MM.1S (cell line): ENCODE measurements at regions not wholly inside any gene's neighbourhood (a gene's known extent, or its start where the extent isn't known, plus 50 kb on each side); places are given as distances from the start of the nearest gene placed in this dataset.

Experiments used
- DNase-seq: peaks from one replicate; pipeline ENCODE4 v3.0.0-alpha.2; 2015
- H2AFZ ChIP-seq: fragments of 300-600 bp; sonication (generic); 2 replicates; pipeline ENCODE4 v1.6.0; 2016; ENCODE audit warnings: antibody characterized with exemption, low read length
- H3F3A ChIP-seq: fragments of 300-600 bp; sonication (generic); 2 replicates; pipeline ENCODE4 v1.6.1; 2016; ENCODE audit warnings: mild to moderate bottlenecking, antibody characterized with exemption, low read length, moderate library complexity, mixed read lengths; ENCODE audit not compliant: insufficient read depth
- H3K27ac ChIP-seq: fragments of 300-600 bp; sonication (generic); 2 replicates; pipeline ENCODE4 v1.5.1; 2016; ENCODE audit warnings: mild to moderate bottlenecking, low read length
- H3K27me3 ChIP-seq: fragments of 300-600 bp; sonication (generic); replicated peaks from 2 replicates; pipeline ENCODE4 v1.6.0; 2016; ENCODE audit warnings: low read length; ENCODE audit not compliant: insufficient read depth
- H3K36me3 ChIP-seq: fragments of 300-600 bp; sonication (generic); replicated peaks from 2 replicates; pipeline ENCODE4 v1.6.1; 2016; ENCODE audit warnings: mild to moderate bottlenecking, low read length, mixed read lengths; ENCODE audit not compliant: insufficient read depth
- H3K4me1 ChIP-seq: fragments of 300-600 bp; sonication (generic); 2 replicates; pipeline ENCODE4 v1.6.1; 2016; ENCODE audit warnings: low read length, mixed read lengths
- H3K4me2 ChIP-seq: fragments of 300-600 bp; sonication (generic); 2 replicates; pipeline ENCODE4 v1.6.0; 2016; ENCODE audit warnings: low read depth, low read length
- H3K4me3 ChIP-seq: fragments of 300-600 bp; sonication (generic); 2 replicates; pipeline ENCODE4 v1.5.1; 2016; ENCODE audit warnings: low read length, mixed read lengths
- H3K79me2 ChIP-seq: fragments of 300-600 bp; sonication (generic); 2 replicates; pipeline ENCODE4 v1.6.1; 2016; ENCODE audit warnings: mixed run types, low read length, mixed read lengths
- H3K9ac ChIP-seq: fragments of 300-600 bp; sonication (generic); 2 replicates; pipeline ENCODE4 v1.6.1; 2016; ENCODE audit warnings: low read length, mixed read lengths
- H3K9me2 ChIP-seq: fragments of 300-600 bp; sonication (generic); replicated peaks from 2 replicates; pipeline ENCODE4 v1.6.1; 2016; ENCODE audit warnings: mild to moderate bottlenecking, low read length, mixed read lengths; ENCODE audit not compliant: insufficient read depth
- H3K9me3 ChIP-seq: fragments of 300-600 bp; sonication (generic); replicated peaks from 2 replicates; pipeline ENCODE4 v1.6.1; 2016; ENCODE audit warnings: mild to moderate bottlenecking, low read length, mixed read lengths; ENCODE audit not compliant: insufficient read depth
- H4K20me1 ChIP-seq: fragments of 300-600 bp; sonication (generic); 2 replicates; pipeline ENCODE4 v1.6.1; 2016; ENCODE audit warnings: mild to moderate bottlenecking, low read length, moderate library complexity, mixed read lengths; ENCODE audit not compliant: insufficient read depth
- CTCF ChIP-seq: fragments of 300-600 bp; sonication (generic); IDR thresholded peaks from 2 replicates; pipeline ENCODE4 v1.5.1; 2016; ENCODE audit warnings: antibody characterized with exemption, low read length, mixed read lengths
- EZH2 ChIP-seq: fragments of 300-600 bp; sonication (generic); optimal IDR thresholded peaks from 2 replicates; pipeline ENCODE3; 2017; ENCODE audit warnings: low read depth, mild to moderate bottlenecking, antibody characterized with exemption, low read length, mixed read lengths
- EZH2phosphoT487 ChIP-seq: fragments of 300-600 bp; sonication (generic); IDR thresholded peaks from 2 replicates; pipeline ENCODE4 v1.6.1; 2018; ENCODE audit warnings: antibody characterized with exemption, low read length

- Histone ChIP-seq H3K27me3 (no peaks in the 10 kb centered on the region), H3K36me3 (no peaks in the 10 kb centered on the region), H2AFZ (no peak overlapping the region), H3K4me1 (no peaks in the 10 kb centered on the region), H3K4me2 (no peak overlapping the region), H3K9me2 (no peaks in the 10 kb centered on the region), H3K9ac (no peak overlapping the region), H3F3A (no peaks in the 10 kb centered on the region), H3K9me3 (no peaks in the 10 kb centered on the region), H3K4me3 (no peak overlapping the region), H3K27ac (no peak overlapping the region), H3K79me2 (no peaks in the 10 kb centered on the region), H4K20me1 (no peaks in the 10 kb centered on the region)
- DNase-seq = no peak
- TF ChIP-seq CTCF = no peak
- TF ChIP-seq EZH2phosphoT487 = no peak
- TF ChIP-seq EZH2 = no peak
Observed at GRCh38 chr3:19734453-19734852, 199.6 kb downstream of the EFHB start.

- Histone ChIP-seq H3K79me2 (no peaks in the 10 kb centered on the region), H3K4me1 (no peaks in the 10 kb centered on the region), H2AFZ (no peak overlapping the region), H4K20me1 (no peaks in the 10 kb centered on the region), H3K9me3 (no peaks in the 10 kb centered on the region), H3K27ac (no peak overlapping the region), H3K4me3 (no peak overlapping the region), H3K36me3 (no peaks in the 10 kb centered on the region), H3F3A (no peaks in the 10 kb centered on the region), H3K27me3 (no peaks in the 10 kb centered on the region), H3K9me2 (no peaks in the 10 kb centered on the region), H3K9ac (no peak overlapping the region), H3K4me2 (no peak overlapping the region)
- TF ChIP-seq EZH2 (no peak), EZH2phosphoT487 (no peak), CTCF (no peak)
- no peak for DNase-seq
Observed at GRCh38 chr3:19725000-19725399, 209.0 kb downstream of the EFHB start.

GRCh38 chr3:19717736-19718135, 216.3 kb downstream of the EFHB start:
- no peak overlapping the region for H3K9ac ChIP-seq
- H3K9me2 ChIP-seq = no peaks in the 10 kb centered on the region
- H3K4me2 ChIP-seq = no peak overlapping the region
- H4K20me1 ChIP-seq = no peaks in the 10 kb centered on the region
- H3F3A ChIP-seq = no peaks in the 10 kb centered on the region
- TF ChIP-seq EZH2phosphoT487 = no peak
- no peak for TF ChIP-seq CTCF
- no peak for TF ChIP-seq EZH2
- H3K4me3 ChIP-seq = no peak overlapping the region
- H3K4me1 ChIP-seq = no peaks in the 10 kb centered on the region
- H3K27ac ChIP-seq = no peak overlapping the region
- no peaks in the 10 kb centered on the region for H3K79me2 ChIP-seq
- H2AFZ ChIP-seq = no peak overlapping the region
- no peaks in the 10 kb centered on the region for H3K27me3 ChIP-seq
- no peaks in the 10 kb centered on the region for H3K9me3 ChIP-seq
- H3K36me3 ChIP-seq = no peaks in the 10 kb centered on the region
- DNase-seq = no peak
